GM23338 (cell line): ENCODE measurements at regions not wholly inside any gene's neighbourhood (a gene's known extent, or its start where the extent isn't known, plus 50 kb on each side); places are given as distances from the start of the nearest gene placed in this dataset.

ENCODE experiments used
- CREB1 ChIP-seq: fragments of 250-450 bp; sonication (Bioruptor Pico); IDR thresholded peaks from 2 replicates; pipeline ENCODE4 v1.5.0; 2020; ENCODE audit warnings: low read depth, mild to moderate bottlenecking, moderate library complexity
- ETS1 ChIP-seq: IDR thresholded peaks from 2 replicates; pipeline ENCODE4 v1.6.1; 2016; ENCODE audit warnings: antibody characterized with exemption
- EZH2 ChIP-seq: fragments of 200-600 bp; sonication (generic); IDR thresholded peaks from one replicate; pipeline ENCODE4 v1.8.0; 2017; ENCODE audit warnings: antibody characterized with exemption, mild to moderate bottlenecking, low read depth; ENCODE audit not compliant: unreplicated experiment
- EZH2phosphoT487 ChIP-seq: fragments of 200-600 bp; sonication (generic); IDR thresholded peaks from one replicate; pipeline ENCODE4 v1.8.1; 2018; ENCODE audit warnings: antibody characterized with exemption; ENCODE audit not compliant: unreplicated experiment
- JUNB ChIP-seq: IDR thresholded peaks from one replicate; pipeline ENCODE4 v1.6.1; 2016; ENCODE audit warnings: antibody characterized with exemption; ENCODE audit not compliant: unreplicated experiment
- NANOG ChIP-seq: IDR thresholded peaks from 2 replicates; pipeline ENCODE4 v1.6.1; 2016; ENCODE audit warnings: antibody characterized with exemption, borderline replicate concordance
- POLR2AphosphoS5 ChIP-seq: IDR thresholded peaks from 2 replicates; pipeline ENCODE4 v1.6.1; 2016; ENCODE audit warnings: antibody characterized with exemption, low read depth
- STAT1 ChIP-seq: IDR thresholded peaks from one replicate; pipeline ENCODE4 v1.6.1; 2016; ENCODE audit warnings: antibody characterized with exemption; ENCODE audit not compliant: unreplicated experiment
- ZNF114 ChIP-seq: fragments of 250-450 bp; sonication (Bioruptor Pico); IDR thresholded peaks from 2 replicates; pipeline ENCODE4 v1.5.0; 2020; ENCODE audit warnings: mild to moderate bottlenecking, moderate library complexity
- ZNF331 ChIP-seq: fragments of 250-450 bp; sonication (Bioruptor Pico); IDR thresholded peaks from 2 replicates; pipeline ENCODE4 v1.5.0; 2020; ENCODE audit warnings: low read depth, mild to moderate bottlenecking, moderate library complexity
- TF ChIP-seq, protein P1 (sequence below): fragments of 250-450 bp; sonication (Bioruptor Pico); IDR thresholded peaks from 2 replicates; pipeline ENCODE4 v1.5.0; 2020; ENCODE audit warnings: mild to moderate bottlenecking, moderate library complexity
- TF ChIP-seq, protein P2 (sequence below), 2 experiments: fragments of 200-600 bp in 1 of 2; sonication (generic) in 1 of 2; conservative IDR thresholded peaks; 2 replicates each; pipeline versions ENCODE4 v1.5.1 to v1.6.1; 2016 to 2017; ENCODE audit warnings: antibody characterized with exemption in 2 of 2, low read depth in 2 of 2, mild to moderate bottlenecking in 2 of 2, moderate library complexity in 1 of 2

GRCh38 chr15:93488296-93488713 lies 399.3 kb upstream of the RGMA start (continued):
- TF ChIP-seq, protein P1, sequence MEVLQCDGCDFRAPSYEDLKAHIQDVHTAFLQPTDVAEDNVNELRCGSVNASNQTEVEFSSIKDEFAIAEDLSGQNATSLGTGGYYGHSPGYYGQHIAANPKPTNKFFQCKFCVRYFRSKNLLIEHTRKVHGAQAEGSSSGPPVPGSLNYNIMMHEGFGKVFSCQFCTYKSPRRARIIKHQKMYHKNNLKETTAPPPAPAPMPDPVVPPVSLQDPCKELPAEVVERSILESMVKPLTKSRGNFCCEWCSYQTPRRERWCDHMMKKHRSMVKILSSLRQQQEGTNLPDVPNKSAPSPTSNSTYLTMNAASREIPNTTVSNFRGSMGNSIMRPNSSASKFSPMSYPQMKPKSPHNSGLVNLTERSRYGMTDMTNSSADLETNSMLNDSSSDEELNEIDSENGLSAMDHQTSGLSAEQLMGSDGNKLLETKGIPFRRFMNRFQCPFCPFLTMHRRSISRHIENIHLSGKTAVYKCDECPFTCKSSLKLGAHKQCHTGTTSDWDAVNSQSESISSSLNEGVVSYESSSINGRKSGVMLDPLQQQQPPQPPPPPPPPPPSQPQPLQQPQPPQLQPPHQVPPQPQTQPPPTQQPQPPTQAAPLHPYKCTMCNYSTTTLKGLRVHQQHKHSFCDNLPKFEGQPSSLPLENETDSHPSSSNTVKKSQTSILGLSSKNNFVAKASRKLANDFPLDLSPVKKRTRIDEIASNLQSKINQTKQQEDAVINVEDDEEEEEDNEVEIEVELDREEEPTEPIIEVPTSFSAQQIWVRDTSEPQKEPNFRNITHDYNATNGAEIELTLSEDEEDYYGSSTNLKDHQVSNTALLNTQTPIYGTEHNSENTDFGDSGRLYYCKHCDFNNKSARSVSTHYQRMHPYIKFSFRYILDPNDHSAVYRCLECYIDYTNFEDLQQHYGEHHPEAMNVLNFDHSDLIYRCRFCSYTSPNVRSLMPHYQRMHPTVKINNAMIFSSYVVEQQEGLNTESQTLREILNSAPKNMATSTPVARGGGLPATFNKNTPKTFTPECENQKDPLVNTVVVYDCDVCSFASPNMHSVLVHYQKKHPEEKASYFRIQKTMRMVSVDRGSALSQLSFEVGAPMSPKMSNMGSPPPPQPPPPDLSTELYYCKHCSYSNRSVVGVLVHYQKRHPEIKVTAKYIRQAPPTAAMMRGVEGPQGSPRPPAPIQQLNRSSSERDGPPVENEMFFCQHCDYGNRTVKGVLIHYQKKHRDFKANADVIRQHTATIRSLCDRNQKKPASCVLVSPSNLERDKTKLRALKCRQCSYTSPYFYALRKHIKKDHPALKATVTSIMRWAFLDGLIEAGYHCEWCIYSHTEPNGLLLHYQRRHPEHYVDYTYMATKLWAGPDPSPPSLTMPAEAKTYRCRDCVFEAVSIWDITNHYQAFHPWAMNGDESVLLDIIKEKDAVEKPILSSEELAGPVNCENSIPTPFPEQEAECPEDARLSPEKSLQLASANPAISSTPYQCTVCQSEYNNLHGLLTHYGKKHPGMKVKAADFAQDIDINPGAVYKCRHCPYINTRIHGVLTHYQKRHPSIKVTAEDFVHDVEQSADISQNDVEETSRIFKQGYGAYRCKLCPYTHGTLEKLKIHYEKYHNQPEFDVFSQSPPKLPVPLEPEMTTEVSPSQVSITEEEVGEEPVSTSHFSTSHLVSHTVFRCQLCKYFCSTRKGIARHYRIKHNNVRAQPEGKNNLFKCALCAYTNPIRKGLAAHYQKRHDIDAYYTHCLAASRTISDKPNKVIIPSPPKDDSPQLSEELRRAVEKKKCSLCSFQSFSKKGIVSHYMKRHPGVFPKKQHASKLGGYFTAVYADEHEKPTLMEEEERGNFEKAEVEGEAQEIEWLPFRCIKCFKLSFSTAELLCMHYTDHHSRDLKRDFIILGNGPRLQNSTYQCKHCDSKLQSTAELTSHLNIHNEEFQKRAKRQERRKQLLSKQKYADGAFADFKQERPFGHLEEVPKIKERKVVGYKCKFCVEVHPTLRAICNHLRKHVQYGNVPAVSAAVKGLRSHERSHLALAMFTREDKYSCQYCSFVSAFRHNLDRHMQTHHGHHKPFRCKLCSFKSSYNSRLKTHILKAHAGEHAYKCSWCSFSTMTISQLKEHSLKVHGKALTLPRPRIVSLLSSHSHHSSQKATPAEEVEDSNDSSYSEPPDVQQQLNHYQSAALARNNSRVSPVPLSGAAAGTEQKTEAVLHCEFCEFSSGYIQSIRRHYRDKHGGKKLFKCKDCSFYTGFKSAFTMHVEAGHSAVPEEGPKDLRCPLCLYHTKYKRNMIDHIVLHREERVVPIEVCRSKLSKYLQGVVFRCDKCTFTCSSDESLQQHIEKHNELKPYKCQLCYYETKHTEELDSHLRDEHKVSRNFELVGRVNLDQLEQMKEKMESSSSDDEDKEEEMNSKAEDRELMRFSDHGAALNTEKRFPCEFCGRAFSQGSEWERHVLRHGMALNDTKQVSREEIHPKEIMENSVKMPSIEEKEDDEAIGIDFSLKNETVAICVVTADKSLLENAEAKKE (CRISPR knock-in tag) = no peak
- TF ChIP-seq NANOG (no peak), JUNB (no peak), STAT1 (no peak), EZH2 (no peak), EZH2phosphoT487 (no peak), ZNF331 (CRISPR knock-in tag) (no peak), ZNF114 (CRISPR knock-in tag) (no peak), CREB1 (no peak), ETS1 (no peak), POLR2AphosphoS5 (no peak)
- TF ChIP-seq, protein P2, sequence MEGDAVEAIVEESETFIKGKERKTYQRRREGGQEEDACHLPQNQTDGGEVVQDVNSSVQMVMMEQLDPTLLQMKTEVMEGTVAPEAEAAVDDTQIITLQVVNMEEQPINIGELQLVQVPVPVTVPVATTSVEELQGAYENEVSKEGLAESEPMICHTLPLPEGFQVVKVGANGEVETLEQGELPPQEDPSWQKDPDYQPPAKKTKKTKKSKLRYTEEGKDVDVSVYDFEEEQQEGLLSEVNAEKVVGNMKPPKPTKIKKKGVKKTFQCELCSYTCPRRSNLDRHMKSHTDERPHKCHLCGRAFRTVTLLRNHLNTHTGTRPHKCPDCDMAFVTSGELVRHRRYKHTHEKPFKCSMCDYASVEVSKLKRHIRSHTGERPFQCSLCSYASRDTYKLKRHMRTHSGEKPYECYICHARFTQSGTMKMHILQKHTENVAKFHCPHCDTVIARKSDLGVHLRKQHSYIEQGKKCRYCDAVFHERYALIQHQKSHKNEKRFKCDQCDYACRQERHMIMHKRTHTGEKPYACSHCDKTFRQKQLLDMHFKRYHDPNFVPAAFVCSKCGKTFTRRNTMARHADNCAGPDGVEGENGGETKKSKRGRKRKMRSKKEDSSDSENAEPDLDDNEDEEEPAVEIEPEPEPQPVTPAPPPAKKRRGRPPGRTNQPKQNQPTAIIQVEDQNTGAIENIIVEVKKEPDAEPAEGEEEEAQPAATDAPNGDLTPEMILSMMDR (conservative IDR thresholded peaks at IDR 0.05; ENCODE audit: low read depth in 2 of 2) = no peak
